Cardiac muscle cell (in vitro differentiated cells and primary cell): ENCODE measurements at regions not wholly inside any gene's neighbourhood (a gene's known extent, or its start where the extent isn't known, plus 50 kb on each side); places are given as distances from the start of the nearest gene placed in this dataset.

Experiments used
- DNase-seq, 2 donors: peaks; one replicate each; pipeline versions ENCODE4 v3.0.0 to v3.0.0-alpha.2; 2010 to 2017; ENCODE audit warnings: low read depth in 1 of 2, low spot score in 1 of 2
- H3K27ac ChIP-seq: fragments of 200-600 bp; sonication (generic); 2 replicates; pipeline ENCODE4 v1.5.1; 2016
- H3K27me3 ChIP-seq: fragments of 200-600 bp; sonication (generic); 2 replicates; pipeline ENCODE4 v1.6.0; 2016; ENCODE audit warnings: control low read depth
- H3K36me3 ChIP-seq: fragments of 200-600 bp; sonication (generic); 2 replicates; pipeline ENCODE4 v1.5.1; 2016; ENCODE audit warnings: control low read depth
- H3K4me1 ChIP-seq: fragments of 200-600 bp; sonication (generic); 2 replicates; pipeline ENCODE4 v1.8.1; 2017; ENCODE audit warnings: low read depth, mild to moderate bottlenecking, mixed run types
- H3K4me3 ChIP-seq: fragments of 200-600 bp; sonication (generic); 2 replicates; pipeline ENCODE4 v1.5.1; 2016; ENCODE audit warnings: mild to moderate bottlenecking
- H3K9me3 ChIP-seq: fragments of 200-600 bp; sonication (generic); 2 replicates; pipeline ENCODE4 v1.5.1; 2017; ENCODE audit warnings: low read depth, mild to moderate bottlenecking, control low read depth
- TF ChIP-seq, protein P1 (sequence below): IDR thresholded peaks from 2 replicates; pipeline ENCODE4 v1.5.1; 2012; ENCODE audit warnings: low read depth, mild to moderate bottlenecking, low read length

DNA sequence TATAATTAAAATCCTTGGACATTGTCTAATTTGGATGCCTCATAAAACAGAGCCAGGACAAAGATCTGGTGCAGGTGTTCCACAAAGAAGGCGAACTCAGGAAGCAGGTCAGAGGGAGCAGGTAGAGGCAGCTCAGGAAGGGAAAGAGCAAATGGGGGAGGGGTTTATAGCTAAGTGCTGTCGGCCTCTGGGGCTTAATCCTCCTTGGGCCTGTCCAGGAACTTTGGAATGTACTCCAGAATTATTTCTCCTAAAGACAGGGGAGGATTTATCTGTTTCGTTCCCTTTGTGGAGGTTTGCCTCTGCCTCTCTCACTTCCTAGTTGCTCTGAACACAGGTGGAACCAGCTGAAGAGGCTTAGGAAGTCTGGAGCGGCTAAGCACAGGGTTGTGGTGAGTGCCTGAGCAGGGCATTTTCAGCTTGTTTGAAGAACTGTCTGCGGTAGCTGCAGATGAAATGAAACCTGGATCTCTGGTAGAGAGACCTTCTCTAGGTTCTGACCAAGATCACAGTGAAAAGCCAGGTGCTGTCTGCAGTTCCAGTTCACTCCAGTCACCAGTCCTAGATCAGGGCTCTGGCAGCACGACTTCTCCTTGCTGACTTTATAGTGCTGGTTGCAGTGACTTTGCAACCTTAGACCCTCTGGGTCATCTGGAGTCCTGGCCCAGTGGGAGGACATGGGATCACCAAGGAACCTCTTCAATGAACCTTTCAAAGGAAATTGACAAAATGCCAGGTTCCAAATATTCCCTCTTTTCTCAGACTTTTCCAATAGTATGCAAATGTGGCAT is 519.2 kb downstream of the PCDH10 start:
- DNase-seq = peak in 1 of 2 donors; percentile 6
- TF ChIP-seq, protein P1, sequence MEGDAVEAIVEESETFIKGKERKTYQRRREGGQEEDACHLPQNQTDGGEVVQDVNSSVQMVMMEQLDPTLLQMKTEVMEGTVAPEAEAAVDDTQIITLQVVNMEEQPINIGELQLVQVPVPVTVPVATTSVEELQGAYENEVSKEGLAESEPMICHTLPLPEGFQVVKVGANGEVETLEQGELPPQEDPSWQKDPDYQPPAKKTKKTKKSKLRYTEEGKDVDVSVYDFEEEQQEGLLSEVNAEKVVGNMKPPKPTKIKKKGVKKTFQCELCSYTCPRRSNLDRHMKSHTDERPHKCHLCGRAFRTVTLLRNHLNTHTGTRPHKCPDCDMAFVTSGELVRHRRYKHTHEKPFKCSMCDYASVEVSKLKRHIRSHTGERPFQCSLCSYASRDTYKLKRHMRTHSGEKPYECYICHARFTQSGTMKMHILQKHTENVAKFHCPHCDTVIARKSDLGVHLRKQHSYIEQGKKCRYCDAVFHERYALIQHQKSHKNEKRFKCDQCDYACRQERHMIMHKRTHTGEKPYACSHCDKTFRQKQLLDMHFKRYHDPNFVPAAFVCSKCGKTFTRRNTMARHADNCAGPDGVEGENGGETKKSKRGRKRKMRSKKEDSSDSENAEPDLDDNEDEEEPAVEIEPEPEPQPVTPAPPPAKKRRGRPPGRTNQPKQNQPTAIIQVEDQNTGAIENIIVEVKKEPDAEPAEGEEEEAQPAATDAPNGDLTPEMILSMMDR = no peak
- H3K9me3 ChIP-seq = no peaks in the 10 kb centered on the region
- H3K27ac ChIP-seq = no peak overlapping the region
- H3K36me3 ChIP-seq = no peaks in the 10 kb centered on the region
- no peak overlapping the region for H3K4me3 ChIP-seq
- no peaks in the 10 kb centered on the region for H3K4me1 ChIP-seq
- H3K27me3 ChIP-seq = no peaks in the 10 kb centered on the region

DNA sequence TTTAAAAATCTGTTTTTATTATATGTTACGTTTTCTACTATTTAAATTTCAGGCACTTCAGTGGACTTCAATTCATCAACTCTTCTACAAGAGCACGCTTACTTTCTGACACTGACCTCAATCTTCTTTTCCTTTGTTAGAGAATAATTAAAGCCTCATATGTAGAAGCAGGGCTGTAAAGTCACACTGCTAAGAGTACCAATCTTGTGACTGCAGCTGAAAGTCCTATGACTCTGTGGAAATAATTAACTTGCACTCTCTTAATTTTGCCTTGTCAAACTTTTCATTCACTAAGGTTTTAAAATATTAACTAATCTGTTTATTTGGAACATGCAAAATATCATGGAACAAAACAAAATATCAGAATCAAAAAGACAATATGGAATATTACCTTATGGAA is 498.1 kb downstream of the PCDH10 start:
- H3K27me3 ChIP-seq = no peaks in the 10 kb centered on the region
- no peaks in the 10 kb centered on the region for H3K4me1 ChIP-seq
- TF ChIP-seq, protein P1 = no peak
- H3K9me3 ChIP-seq = no peaks in the 10 kb centered on the region
- no peak overlapping the region for H3K27ac ChIP-seq
- no peak overlapping the region for H3K4me3 ChIP-seq
- DNase-seq = no peak
- no peaks in the 10 kb centered on the region for H3K36me3 ChIP-seq

DNA sequence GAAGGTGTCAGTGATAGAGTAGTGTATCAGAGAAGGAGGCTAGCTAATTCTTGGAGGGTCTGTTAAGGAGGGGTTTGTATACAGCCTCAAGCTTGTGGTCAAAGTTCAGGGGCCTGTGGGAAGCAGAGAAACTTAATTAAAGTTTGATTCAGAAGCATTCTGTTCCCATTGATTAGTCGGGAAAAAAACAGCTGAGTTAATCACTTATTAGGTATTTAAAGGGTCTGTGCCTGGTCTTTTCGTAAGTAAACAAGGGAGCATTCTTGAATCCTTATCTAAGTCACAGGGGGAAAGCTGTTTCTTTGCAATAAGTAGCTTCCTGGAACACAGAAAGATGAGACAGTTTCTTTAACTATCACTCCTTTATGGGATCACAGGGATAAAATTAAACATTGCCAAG is 492.1 kb downstream of the PCDH10 start:
- no peak for DNase-seq
- H3K9me3 ChIP-seq = no peaks in the 10 kb centered on the region
- peaks cover 7% of the 10 kb centered on the region for H3K4me1 ChIP-seq
- H3K27ac ChIP-seq = no peak overlapping the region
- TF ChIP-seq, protein P1 = no peak
- no peaks in the 10 kb centered on the region for H3K36me3 ChIP-seq
- no peaks in the 10 kb centered on the region for H3K27me3 ChIP-seq
- no peak overlapping the region for H3K4me3 ChIP-seq

DNA sequence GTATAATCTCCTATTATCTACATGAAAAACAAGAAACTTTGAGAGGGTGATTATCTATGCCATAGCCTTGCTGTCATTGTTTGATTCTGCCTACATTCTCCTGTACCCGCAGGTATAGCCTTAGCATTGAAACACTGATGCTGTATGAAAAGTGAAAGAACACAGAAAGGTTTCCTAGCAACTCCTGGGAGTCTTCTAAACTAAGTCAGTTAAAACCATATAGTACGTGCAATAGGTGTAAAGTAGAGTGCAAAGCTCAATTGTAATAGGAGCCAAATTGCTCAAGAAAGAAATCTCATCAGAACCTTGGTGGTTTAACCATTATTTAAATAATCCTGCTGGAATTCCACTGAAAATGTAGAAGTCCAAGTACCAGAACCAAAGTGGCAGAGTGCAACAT is 489.7 kb downstream of the PCDH10 start:
- no peak for DNase-seq
- no peak overlapping the region for H3K4me3 ChIP-seq
- peaks cover 7% of the 10 kb centered on the region for H3K4me1 ChIP-seq
- TF ChIP-seq, protein P1 = no peak
- no peaks in the 10 kb centered on the region for H3K36me3 ChIP-seq
- no peak overlapping the region for H3K27ac ChIP-seq
- H3K9me3 ChIP-seq = no peaks in the 10 kb centered on the region
- no peaks in the 10 kb centered on the region for H3K27me3 ChIP-seq

DNA sequence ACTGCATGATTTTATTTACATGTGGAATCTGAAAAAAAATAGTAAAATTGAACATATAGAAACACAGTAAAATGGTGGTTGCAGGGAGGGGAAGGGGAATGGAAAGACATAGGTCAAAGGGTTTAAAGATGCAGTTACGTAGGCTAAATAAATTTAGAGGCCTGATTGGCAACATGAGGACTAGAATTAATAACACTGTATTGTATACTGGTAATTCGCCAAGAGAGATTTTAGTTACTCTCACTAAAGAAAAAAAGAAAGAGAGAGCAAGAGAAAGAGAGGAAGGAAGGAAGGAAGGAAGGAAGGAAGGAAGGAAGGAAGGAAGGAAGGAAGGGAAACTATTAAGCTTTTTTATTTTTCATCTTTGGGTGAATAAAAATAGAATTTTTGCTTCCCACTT is 488.1 kb downstream of the PCDH10 start:
- Histone ChIP-seq H3K9me3 (no peaks in the 10 kb centered on the region), H3K4me1 (peaks cover 7% of the 10 kb centered on the region), H3K27ac (no peak overlapping the region), H3K27me3 (no peaks in the 10 kb centered on the region), H3K4me3 (no peak overlapping the region), H3K36me3 (no peaks in the 10 kb centered on the region)
- no peak for DNase-seq
- TF ChIP-seq, protein P1 = no peak
